ENCODE measurements at regions not wholly inside any gene's neighbourhood (a gene's known extent, or its start where the extent isn't known, plus 50 kb on each side); places are given as distances from the start of the nearest gene placed in this dataset.

- FAIRE-seq, result no peak
- intact Hi-C loops (cut with DNase I), result no loop called here
- no peaks in the 10 kb centered on the region for H3K27me3 ChIP-seq (ENCODE audit: control insufficient read depth, insufficient read depth, low read length)
Measured at GRCh38 chr18:71878226-71878625, 665.9 kb downstream of the CBLN2 start.

GRCh38 chr18:71873695-71874094 is 670.4 kb downstream of the CBLN2 start:
- no peak for TF ChIP-seq CTCF (IDR thresholded peaks at IDR 0.05; ENCODE audit: borderline replicate concordance, extremely low read depth, insufficient read depth)
- H3K9me3 ChIP-seq (ENCODE audit: control insufficient read depth in 2 of 3, insufficient read depth in 1 of 3, low read length in 3 of 3), result no peaks in the 10 kb centered on the region
- H3K4me3 ChIP-seq (ENCODE audit: low read length in 3 of 3), result no peak overlapping the region
- no peaks in the 10 kb centered on the region for H3K27me3 ChIP-seq (ENCODE audit: control insufficient read depth, insufficient read depth, low read length)
- H3K36me3 ChIP-seq (ENCODE audit: control insufficient read depth in 2 of 3, insufficient read depth in 3 of 3, low read length in 3 of 3), result no peaks in the 10 kb centered on the region
- H3K9ac ChIP-seq (ENCODE audit: low read length in 3 of 3), result no peak overlapping the region
- DNase-seq, result no peak
- H3K27ac ChIP-seq (ENCODE audit: low read depth in 2 of 2, low read length in 2 of 2), result no peak overlapping the region
- intact Hi-C loops (cut with DNase I), result no loop called here
- no peak for FAIRE-seq
- no peaks in the 10 kb centered on the region for H3K4me1 ChIP-seq (ENCODE audit: control insufficient read depth in 2 of 3, insufficient read depth in 2 of 3, low read depth in 1 of 3, low read length in 3 of 3)

More at GRCh38 chr18:71878226-71878625, 665.9 kb downstream of the CBLN2 start:
- Histone ChIP-seq H3K9ac (ENCODE audit: low read length in 3 of 3) (no peak overlapping the region), H3K4me3 (ENCODE audit: low read length in 3 of 3) (no peak overlapping the region), H3K9me3 (ENCODE audit: control insufficient read depth in 2 of 3, insufficient read depth in 1 of 3, low read length in 3 of 3) (no peaks in the 10 kb centered on the region), H3K27ac (ENCODE audit: low read depth in 2 of 2, low read length in 2 of 2) (no peak overlapping the region), H3K4me1 (ENCODE audit: control insufficient read depth in 2 of 3, insufficient read depth in 2 of 3, low read depth in 1 of 3, low read length in 3 of 3) (no peaks in the 10 kb centered on the region), H3K36me3 (ENCODE audit: control insufficient read depth in 2 of 3, insufficient read depth in 3 of 3, low read length in 3 of 3) (no peaks in the 10 kb centered on the region)
- no peak for TF ChIP-seq CTCF (IDR thresholded peaks at IDR 0.05; ENCODE audit: borderline replicate concordance, extremely low read depth, insufficient read depth)
- no peak for DNase-seq

GRCh38 chr18:71865888-71866287 is 678.3 kb downstream of the CBLN2 start:
- H3K9ac ChIP-seq (ENCODE audit: low read length in 3 of 3), result no peak overlapping the region
- intact Hi-C loops (cut with DNase I), result no loop called here
- H3K4me1 ChIP-seq (ENCODE audit: control insufficient read depth in 2 of 3, insufficient read depth in 2 of 3, low read depth in 1 of 3, low read length in 3 of 3), result no peaks in the 10 kb centered on the region
- H3K27me3 ChIP-seq (ENCODE audit: control insufficient read depth, insufficient read depth, low read length), result no peaks in the 10 kb centered on the region
- no peak overlapping the region for H3K4me3 ChIP-seq (ENCODE audit: low read length in 3 of 3)
- no peaks in the 10 kb centered on the region for H3K9me3 ChIP-seq (ENCODE audit: control insufficient read depth in 2 of 3, insufficient read depth in 1 of 3, low read length in 3 of 3)
- TF ChIP-seq CTCF (IDR thresholded peaks at IDR 0.05; ENCODE audit: borderline replicate concordance, extremely low read depth, insufficient read depth), result no peak
- no peaks in the 10 kb centered on the region for H3K36me3 ChIP-seq (ENCODE audit: control insufficient read depth in 2 of 3, insufficient read depth in 3 of 3, low read length in 3 of 3)
- FAIRE-seq (no peak), DNase-seq (no peak)
- H3K27ac ChIP-seq (ENCODE audit: low read depth in 2 of 2, low read length in 2 of 2), result no peak overlapping the region

- Histone ChIP-seq H3K9me3 (ENCODE audit: control insufficient read depth in 2 of 3, insufficient read depth in 1 of 3, low read length in 3 of 3) (peaks cover 0 to 2% (median 0%) of the 10 kb centered on the region in 3 donors), H3K27me3 (ENCODE audit: control insufficient read depth, insufficient read depth, low read length) (no peaks in the 10 kb centered on the region), H3K4me3 (ENCODE audit: low read length in 3 of 3) (no peak overlapping the region), H3K36me3 (ENCODE audit: control insufficient read depth in 2 of 3, insufficient read depth in 3 of 3, low read length in 3 of 3) (no peaks in the 10 kb centered on the region), H3K9ac (ENCODE audit: low read length in 3 of 3) (no peak overlapping the region), H3K27ac (ENCODE audit: low read depth in 2 of 2, low read length in 2 of 2) (no peak overlapping the region), H3K4me1 (ENCODE audit: control insufficient read depth in 2 of 3, insufficient read depth in 2 of 3, low read depth in 1 of 3, low read length in 3 of 3) (no peaks in the 10 kb centered on the region)
- TF ChIP-seq CTCF (IDR thresholded peaks at IDR 0.05; ENCODE audit: borderline replicate concordance, extremely low read depth, insufficient read depth), result no peak
- DNase-seq (no peak), FAIRE-seq (no peak)
- intact Hi-C loops (cut with DNase I), result no loop called here
Measured at GRCh38 chr18:71850602-71851001, 693.5 kb downstream of the CBLN2 start.
